ENCODE measurements at regions not wholly inside any gene's neighbourhood (a gene's known extent, or its start where the extent isn't known, plus 50 kb on each side); places are given as distances from the start of the nearest gene placed in this dataset.

- DNase-seq, result no peak
Observed at GRCh38 chr7:18420748-18421147, 74.8 kb upstream of the HDAC9 start.

- no peak for DNase-seq
Observed at GRCh38 chr7:18421297-18422002, 74.1 kb upstream of the HDAC9 start.

GRCh38 chr7:18425227-18425626 is 70.3 kb upstream of the HDAC9 start:
- no peak for DNase-seq

- DNase-seq, result no peak
Observed at GRCh38 chr7:18425838-18426445, 69.6 kb upstream of the HDAC9 start.

GRCh38 chr7:18426564-18427226 is 68.9 kb upstream of the HDAC9 start:
- DNase-seq, result no peak

GRCh38 chr7:18429547-18429946 is 66.0 kb upstream of the HDAC9 start:
- DNase-seq, result no peak

GRCh38 chr7:18430810-18431209 is 64.7 kb upstream of the HDAC9 start:
- no peak for DNase-seq

- no peak for DNase-seq
Observed at GRCh38 chr7:18434171-18434570, 61.4 kb upstream of the HDAC9 start.

GRCh38 chr7:18437101-18437500 is 58.4 kb upstream of the HDAC9 start:
- no peak for DNase-seq

GRCh38 chr7:18440934-18441333 is 54.6 kb upstream of the HDAC9 start:
- DNase-seq, result no peak

GRCh38 chr7:18444826-18445225 is 50.7 kb upstream of the HDAC9 start:
- no peak for DNase-seq

- DNase-seq, result no peak
Observed at GRCh38 chr7:18445483-18445882, 50.1 kb upstream of the HDAC9 start.

Measured in KG1 (cell line).